ENCODE measurements at regions not wholly inside any gene's neighbourhood (a gene's known extent, or its start where the extent isn't known, plus 50 kb on each side); places are given as distances from the start of the nearest gene placed in this dataset.

DNA sequence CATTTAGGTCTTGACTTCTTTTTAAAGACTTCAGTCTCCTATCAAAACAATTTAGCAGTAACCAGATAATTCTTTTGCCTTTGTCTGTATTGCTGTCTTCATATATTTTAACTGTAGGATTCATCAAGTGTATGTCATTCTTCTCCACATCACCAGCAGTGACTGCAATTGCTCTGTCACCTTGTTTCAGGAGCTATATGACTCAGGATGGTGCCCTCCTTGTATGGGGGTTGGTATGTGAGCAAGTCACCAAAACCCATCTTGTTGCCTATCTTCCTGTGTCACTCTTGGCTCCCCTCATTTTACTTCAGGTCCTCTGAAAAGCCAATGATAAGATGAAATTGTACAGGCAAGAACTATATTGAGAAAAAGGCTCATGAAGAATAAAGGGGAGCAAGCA lies 256.9 kb upstream of the LUZP2 start:
- TF ChIP-seq TAF1 (IDR thresholded peaks at IDR 0.05; ENCODE audit: low read depth, low read length), result no peak
- no peak for TF ChIP-seq POLR2A (IDR thresholded peaks at IDR 0.05; ENCODE audit: low read depth, low read length)
- TF ChIP-seq SPI1 (IDR thresholded peaks at IDR 0.05; ENCODE audit: low read depth, low read length), result no peak
- no peak for TF ChIP-seq POLR2AphosphoS5 (IDR thresholded peaks at IDR 0.05; ENCODE audit: low read depth, low read length)
- no peak for TF ChIP-seq POU2F2 (IDR thresholded peaks at IDR 0.05; ENCODE audit: low read depth, low read length)
